ENCODE measurements at regions not wholly inside any gene's neighbourhood (a gene's known extent, or its start where the extent isn't known, plus 50 kb on each side); places are given as distances from the start of the nearest gene placed in this dataset.

- no peak for DNase-seq
Observed at GRCh38 chr3:64351713-64352638, 126.7 kb upstream of the PRICKLE2 start.

GRCh38 chr3:64349551-64349950 lies 124.3 kb upstream of the PRICKLE2 start:
- no peak for DNase-seq

DNA sequence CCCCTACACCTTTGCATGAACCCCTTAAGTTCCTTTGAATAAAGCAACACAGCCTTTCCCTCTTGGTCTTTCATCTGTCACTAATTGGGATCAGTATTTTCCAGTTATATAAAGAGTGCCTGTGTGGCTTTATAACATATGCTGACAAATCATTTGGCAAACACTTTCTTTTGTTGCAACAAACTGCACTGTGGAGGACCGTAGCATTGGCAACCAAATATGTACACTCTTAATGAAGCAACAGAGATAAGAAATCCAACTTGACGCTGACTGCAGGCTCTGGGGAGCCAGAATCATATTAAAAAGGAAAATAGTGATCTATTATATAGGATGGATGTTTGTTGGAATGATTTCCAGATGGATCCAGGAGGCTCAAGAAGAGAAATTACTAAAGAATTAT lies 120.1 kb upstream of the PRICKLE2 start:
- DNase-seq = no peak

GRCh38 chr3:64344721-64345207 lies 119.5 kb upstream of the PRICKLE2 start:
- no peak for DNase-seq

DNA sequence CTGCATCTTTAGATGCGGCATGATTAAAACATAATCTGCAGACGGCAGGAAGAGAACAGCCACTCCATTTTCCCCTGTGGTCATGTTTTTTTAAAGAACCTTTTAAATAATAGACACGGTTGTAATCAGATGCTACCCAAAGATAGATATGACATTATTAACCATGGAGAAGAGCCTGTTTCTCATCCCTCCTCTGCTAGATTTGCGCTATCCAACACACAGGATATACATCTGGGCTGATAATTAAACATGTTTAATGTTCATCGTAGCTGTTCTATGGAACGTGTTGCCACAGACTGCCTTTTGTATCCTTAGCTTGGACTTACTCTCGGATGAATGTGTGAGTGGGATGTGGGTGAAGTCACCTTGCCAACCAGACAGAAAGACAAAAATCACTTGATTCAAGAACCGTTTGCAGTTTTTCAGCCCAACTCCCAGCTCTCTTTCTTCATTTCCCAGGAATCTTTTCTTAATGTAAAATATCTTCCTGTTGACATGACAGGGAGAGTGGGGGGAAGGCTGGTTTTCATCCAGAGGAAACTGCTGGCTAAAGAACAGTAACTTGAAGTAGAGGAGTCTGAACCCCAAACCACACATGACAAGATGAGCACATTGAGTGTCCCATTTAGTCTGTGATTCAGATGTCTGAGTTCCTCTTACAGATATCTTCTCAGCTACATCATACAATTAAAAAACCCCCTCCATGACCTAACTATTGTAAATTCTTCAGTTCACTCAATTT lies 118.6 kb upstream of the PRICKLE2 start:
- DNase-seq = no peak

GRCh38 chr3:64342940-64343688 lies 117.8 kb upstream of the PRICKLE2 start:
- DNase-seq = no peak

DNA sequence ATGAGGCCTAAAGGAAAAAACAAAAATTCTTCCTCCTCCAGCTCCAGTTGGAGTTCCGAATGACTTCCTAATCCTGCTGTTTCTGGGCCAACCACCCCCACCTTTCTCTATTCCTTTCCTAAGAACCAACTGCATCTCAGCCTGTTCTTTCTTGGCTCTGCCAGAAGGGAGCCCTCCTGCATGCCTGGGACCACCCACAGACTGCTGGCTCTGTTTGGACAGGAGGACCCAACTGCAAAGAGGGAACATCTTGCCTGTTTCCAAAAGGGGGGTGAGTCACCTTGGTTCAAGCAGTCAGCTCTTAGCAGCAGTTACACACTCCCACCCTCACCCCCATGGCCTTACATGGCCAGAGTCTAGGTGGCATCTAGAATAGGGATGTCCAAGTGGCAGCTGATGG lies 116.0 kb upstream of the PRICKLE2 start:
- no peak for DNase-seq

- DNase-seq = no peak
Observed at GRCh38 chr3:64340641-64341101, 115.4 kb upstream of the PRICKLE2 start.

DNA sequence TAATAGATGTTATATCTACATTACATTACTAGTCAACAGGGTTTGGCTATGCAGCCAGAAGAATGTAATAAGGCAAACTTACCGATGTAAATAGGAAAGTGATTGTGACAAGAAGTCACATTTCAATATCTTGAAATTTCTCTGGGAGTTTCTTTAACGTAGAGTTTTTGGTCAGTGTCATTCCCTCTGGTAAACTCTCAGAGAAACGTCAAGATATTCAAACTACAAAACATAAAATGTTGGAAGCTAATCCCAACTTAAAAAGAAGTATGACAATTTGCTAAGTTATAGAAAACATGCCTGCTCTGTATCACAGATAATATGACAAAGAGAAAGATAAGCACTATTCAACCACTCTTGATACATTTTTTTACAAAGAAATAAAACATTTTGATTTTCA lies 111.2 kb upstream of the PRICKLE2 start:
- no peak for DNase-seq

DNA sequence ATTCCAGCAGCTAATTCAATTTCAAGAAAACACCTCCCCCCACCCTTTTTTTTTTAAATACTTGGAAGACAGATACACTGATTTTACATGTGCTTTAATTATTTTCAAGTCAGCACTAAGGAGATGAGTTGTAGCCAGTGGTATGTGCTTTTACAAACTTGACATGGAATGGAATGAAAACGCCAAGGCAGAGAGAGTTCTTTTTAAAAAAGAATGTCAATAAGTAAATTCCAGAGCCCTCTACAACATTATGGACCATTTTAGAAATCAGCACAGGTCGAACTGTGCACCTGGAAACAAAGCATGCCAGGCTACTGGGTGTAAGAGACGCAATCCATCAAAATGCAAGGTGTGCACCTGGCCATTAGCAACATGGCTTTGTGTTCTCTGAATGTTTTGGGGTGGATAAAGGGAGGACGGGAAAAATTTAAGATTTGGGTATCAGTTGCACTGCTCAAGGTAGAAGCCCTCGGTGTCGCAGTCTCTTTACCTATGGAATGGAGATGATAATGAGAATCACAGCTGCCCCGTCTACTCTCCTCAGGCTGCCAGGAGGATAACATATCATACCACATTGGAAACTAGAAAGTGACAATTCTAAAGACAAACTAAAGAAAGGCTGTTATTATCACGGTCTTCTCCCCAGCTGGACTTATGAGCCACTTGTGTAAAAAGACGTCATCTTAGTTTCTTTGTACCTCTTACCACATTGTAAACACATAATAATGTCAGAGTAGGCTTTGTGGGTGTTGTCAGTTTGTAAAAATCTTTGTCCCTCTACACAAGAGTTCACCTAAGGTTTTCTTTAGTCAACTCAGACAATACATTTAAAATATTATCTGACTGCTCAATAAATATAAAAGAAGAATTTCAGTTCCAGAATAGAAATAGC lies 107.4 kb upstream of the PRICKLE2 start:
- no peak for DNase-seq

DNA sequence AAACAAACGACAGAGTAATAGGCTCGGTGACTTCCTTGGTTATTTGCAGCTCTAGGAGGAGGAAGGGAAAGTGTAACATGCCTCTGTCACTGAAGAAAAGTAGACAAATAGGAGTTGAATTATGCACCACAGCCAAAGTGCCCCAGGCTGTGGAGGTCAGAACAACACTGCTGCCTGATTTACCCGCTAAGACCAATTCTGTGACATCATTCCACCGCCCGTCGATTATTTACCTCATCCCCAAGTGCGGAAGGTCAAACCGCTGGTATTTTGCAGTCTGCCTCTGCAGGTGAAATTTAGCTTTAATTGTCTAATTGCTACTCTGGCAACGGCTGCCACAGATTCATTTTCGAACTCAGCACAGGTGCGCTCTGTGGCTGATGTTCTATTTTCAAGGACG lies 106.3 kb upstream of the PRICKLE2 start:
- no peak for DNase-seq

DNA sequence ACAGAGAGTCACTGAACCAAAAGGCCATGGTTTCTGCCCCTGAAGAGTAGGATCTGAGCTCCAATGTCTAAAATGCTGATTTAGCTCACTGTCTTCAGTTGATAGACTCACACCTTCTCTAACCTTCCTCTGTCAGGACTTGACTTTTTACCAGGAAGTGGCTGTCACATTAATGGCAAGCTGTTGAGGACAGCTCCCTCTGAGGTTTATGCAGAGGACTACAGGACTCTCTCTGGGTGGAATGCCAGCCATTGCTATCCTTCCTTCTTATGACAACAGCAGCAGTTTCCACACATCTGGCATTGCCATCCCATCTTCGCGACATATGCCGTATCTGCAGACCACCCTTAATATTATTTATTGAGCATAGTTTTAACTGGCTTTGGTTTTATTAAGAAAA lies 103.8 kb upstream of the PRICKLE2 start:
- no peak for DNase-seq

- DNase-seq = no peak
Observed at GRCh38 chr3:64327100-64327804, 102.0 kb upstream of the PRICKLE2 start.

DNA sequence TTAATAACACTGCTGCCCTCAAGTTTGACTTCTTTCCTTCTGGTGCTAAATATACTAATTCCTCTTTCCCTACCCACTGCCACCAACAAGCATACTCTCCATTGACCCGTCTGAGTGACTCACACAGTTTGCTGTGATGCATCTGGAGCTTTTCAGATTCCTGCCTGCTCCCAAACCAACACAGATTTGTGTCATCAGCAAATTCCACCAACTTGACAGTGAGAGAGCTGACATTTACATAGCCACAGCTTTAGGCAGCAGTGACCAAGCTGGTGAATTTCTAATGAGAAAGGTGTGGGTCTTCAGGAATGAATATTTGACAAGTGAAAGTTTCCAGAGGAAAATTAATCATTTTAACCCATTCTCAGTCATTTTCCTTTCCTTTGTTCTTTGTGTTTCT lies 96.5 kb upstream of the PRICKLE2 start:
- DNase-seq = no peak

DNA sequence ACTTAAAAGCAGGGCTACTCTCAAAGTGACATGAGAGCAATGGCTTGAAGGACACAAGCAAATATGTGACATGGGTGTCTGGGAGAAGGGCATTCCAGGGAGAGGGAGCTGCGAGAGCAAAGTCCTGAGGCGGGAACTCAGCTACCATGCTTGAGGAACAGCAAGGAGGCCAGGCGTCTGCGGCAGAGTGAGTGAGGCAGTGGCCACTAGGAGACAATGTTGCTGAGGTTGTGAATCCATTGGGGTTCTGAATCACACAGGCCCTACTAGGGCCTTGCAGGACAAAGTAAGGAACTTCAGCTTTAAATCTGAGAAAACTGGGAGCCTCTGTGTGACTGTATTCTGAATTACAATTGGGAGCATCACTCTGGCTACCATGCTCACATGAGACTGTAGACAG lies 94.1 kb upstream of the PRICKLE2 start:
- no peak for DNase-seq

GRCh38 chr3:64318668-64319271 lies 93.5 kb upstream of the PRICKLE2 start:
- DNase-seq = no peak

DNA sequence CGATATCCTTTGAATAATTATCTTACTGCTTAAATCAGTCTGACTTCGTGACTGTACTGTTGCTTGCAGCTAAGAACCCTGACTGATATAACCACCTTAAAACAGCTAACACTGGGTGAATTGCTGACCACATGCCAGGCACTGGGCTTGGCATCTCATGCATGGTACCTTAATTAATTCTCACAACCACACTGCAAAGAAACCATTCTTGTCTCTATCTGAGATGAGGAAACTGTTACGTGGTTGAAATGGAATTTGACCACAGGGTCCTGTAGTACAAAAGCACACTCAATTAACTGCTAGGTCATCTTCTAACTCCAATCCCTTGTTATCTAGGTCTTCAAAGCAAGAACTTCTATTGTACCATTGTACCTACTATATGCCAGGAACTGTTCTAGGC lies 92.7 kb upstream of the PRICKLE2 start:
- no peak for DNase-seq

DNA sequence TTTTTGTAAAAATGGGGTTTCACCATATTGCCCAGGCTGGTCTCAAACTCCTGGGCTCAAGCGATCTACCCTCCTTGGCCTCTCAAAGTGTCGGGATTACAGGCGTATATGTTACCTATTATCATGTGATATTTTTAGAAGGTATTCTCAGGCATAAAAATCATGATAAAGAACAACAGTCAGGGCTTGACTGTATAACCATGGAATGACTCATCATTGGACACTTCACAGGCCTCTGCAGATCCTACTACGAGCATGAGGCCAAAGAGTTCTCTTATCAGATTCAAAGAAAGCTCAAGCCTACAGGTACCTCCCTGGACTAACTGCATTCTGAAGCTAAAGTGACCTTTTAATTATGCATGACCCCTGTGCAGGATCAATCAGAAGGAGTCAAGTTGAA lies 91.7 kb upstream of the PRICKLE2 start:
- no peak for DNase-seq

DNA sequence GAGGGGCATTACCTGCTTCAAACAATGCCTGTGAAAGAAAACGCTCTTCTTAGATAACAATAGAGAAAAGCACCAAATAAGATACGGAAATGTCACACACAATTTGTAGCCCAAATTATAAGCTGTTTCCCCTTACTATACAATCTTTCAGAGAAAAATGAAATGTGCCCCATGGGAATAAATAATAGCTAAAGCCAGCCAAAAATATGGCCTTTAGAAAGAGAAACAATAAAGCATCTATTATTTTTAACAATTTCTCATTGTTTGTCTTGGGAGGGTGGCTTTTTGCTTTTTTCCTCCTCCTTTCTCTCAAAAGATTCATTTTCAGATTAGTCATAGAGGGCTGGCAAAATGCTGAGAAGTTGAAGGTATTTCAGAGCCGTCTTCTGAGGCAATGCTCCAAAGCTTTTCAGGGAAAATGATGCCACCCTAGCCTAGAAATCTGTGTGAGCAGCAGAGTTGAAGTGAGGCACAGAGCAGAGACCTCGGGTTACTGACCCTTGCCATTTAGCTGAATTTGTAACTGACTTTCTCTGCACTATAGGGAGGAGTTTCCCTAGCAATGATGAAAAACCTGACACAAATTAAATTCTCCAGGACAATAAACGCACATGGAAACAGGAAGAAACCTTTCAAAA lies 86.3 kb upstream of the PRICKLE2 start:
- DNase-seq = no peak

- no peak for DNase-seq
Observed at GRCh38 chr3:64308931-64309330, 83.7 kb upstream of the PRICKLE2 start.

DNA sequence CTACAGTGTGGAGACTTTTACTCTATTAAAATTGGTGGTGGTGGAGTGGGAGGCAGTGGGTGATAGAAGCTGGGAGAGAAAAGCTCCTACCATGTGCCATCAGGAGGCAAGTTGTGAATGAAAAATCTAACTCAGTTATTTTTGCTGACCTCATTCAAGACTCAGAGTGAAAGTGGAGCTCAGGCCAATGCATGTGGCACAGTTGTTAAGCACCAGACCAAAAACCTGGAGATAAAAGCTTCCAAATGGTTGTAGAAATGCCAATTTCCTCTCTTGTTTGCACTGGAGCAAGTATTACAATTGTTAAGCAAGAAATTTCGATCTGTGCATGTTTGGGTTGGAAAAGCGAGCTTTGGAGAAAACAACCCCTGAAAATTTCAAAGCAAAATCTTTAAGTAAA lies 81.5 kb upstream of the PRICKLE2 start:
- no peak for DNase-seq

Measured in NCI-H1436 treated with DMSO at 0.1 percent for 48 hours (cell line).